ENCODE measurements at regions not wholly inside any gene's neighbourhood (a gene's known extent, or its start where the extent isn't known, plus 50 kb on each side); places are given as distances from the start of the nearest gene placed in this dataset.
A peak's percentile ranks its signal among the peaks of the same experiment; 100 is the strongest.

DNA sequence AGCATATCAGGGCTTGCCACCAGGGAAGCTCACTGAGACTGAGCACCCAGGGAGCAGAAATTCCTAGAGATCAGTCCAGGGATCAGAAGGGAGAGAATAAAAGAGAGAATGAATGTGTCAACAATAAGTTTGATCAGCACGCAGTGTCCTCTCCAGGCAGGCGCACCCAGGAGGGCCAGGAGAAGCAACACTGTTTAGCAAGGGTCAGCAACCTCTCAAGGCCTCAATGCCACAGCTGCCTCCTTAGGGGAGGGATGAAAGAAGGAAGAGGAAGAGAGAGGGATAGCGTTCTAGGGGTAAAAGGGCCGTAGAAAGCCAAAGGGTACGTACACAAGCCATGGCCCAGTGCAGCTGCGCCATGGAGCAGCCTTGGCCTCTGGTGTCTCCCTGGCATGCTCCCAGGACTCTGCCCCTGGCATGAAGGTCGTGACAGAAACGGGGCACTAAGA, 399.8 kb downstream of the SHQ1 start:
- DNase-seq (ENCODE audit: low read depth) = peak; percentile 7
- H3K4me3 ChIP-seq (ENCODE audit: low read depth, low read length) = no peak overlapping the region
- TF ChIP-seq POLR2A (IDR thresholded peaks at IDR 0.05; ENCODE audit: extremely low read depth, insufficient read length) (no peak), MYC (IDR thresholded peaks at IDR 0.05; ENCODE audit: low read depth, low read length) (no peak), CTCF (IDR thresholded peaks at IDR 0.05; ENCODE audit: low read depth, low read length) (no peak)
- TF ChIP-seq, protein P1, sequence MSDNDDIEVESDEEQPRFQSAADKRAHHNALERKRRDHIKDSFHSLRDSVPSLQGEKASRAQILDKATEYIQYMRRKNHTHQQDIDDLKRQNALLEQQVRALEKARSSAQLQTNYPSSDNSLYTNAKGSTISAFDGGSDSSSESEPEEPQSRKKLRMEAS (IDR thresholded peaks at IDR 0.05; ENCODE audit: low read depth, low read length) = no peak

GRCh38 chr3:72447059-72447946, 400.9 kb downstream of the SHQ1 start:
- DNase-seq (ENCODE audit: low read depth) = peak; percentile 88
- peak; percentile 43 for TF ChIP-seq POLR2A (IDR thresholded peaks at IDR 0.05; ENCODE audit: extremely low read depth, insufficient read length)
- peak; percentile 65; the same call in 1 of the 2 replicates for TF ChIP-seq MYC (IDR thresholded peaks at IDR 0.05; ENCODE audit: low read depth, low read length)
- no peak for TF ChIP-seq CTCF (IDR thresholded peaks at IDR 0.05; ENCODE audit: low read depth, low read length)
- TF ChIP-seq, protein P1 (IDR thresholded peaks at IDR 0.05; ENCODE audit: low read depth, low read length) = peak; percentile 72
- peak overlapping the region; percentile 92 for H3K4me3 ChIP-seq (ENCODE audit: low read depth, low read length)

- DNase-seq (ENCODE audit: low read depth) = no peak
These were observed 401.8 kb downstream of the SHQ1 start, which contains the start of gene RYBP for GRCh38 chr3:72446218-72447058. RYBP (minus strand) TSS chr3:72446621.

DNA sequence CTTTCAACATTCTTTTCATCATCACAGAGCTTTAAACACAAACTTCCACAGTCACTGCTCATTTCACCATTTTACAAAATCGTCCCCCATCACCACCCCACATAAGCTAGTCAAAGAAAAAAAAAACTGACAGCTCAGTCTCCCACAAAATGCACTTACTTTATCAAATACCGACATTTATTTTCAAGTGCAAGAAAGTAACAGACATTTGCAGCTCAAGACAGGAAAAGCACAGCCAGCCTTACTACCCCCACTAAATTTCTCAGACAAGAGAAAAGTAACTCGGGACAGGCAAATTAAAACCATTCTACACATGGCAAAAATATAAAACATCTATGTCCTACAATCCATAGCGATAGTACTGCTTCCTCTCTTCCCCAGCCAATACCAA, 402.4 kb downstream of the SHQ1 start:
- peak overlapping the region; percentile 92 for H3K4me3 ChIP-seq (ENCODE audit: low read depth, low read length)
- peak; percentile 19 for DNase-seq (ENCODE audit: low read depth)
- TF ChIP-seq MYC (IDR thresholded peaks at IDR 0.05; ENCODE audit: low read depth, low read length) (no peak), CTCF (IDR thresholded peaks at IDR 0.05; ENCODE audit: low read depth, low read length) (no peak), POLR2A (IDR thresholded peaks at IDR 0.05; ENCODE audit: extremely low read depth, insufficient read length) (no peak)
- TF ChIP-seq, protein P1 (IDR thresholded peaks at IDR 0.05; ENCODE audit: low read depth, low read length) = no peak

More at GRCh38 chr3:72446218-72447058, 401.8 kb downstream of the SHQ1 start, which contains the start of gene RYBP:
- H3K4me3 ChIP-seq (ENCODE audit: low read depth, low read length) = peak within 1 kb of the TSS; percentile 92
- TF ChIP-seq, protein P1 (IDR thresholded peaks at IDR 0.05; ENCODE audit: low read depth, low read length) = no peak
- TF ChIP-seq CTCF (IDR thresholded peaks at IDR 0.05; ENCODE audit: low read depth, low read length) (peak; percentile 6), MYC (IDR thresholded peaks at IDR 0.05; ENCODE audit: low read depth, low read length) (0 out of 2 replicates have a peak, but pooled peaks have one; percentile 20), POLR2A (IDR thresholded peaks at IDR 0.05; ENCODE audit: extremely low read depth, insufficient read length) (peak; percentile 1)

DNA sequence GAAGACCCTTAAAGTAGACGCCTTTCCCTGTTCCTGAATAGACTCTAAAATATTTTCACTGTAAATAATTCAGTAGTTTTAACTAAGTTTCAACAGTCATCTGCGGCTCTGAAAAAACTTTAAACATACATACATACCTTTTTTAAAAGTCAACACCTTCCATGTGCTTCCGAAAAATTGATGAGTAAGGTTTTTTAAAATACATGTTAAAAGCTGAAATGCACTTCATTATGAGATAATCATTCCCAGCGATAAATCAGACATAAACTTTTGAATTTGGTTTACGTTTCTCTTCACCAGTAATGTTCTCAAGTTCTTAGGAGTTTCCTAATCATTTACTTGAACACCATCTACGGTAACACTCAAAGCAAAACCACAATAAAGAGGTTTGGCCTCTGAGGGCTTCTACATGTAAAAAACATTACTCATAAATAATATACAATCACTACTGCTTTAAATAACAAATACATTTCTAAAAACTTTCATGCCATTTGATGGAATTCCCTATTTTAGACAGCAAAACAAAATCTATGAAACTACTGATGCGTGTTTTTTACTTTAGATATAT, 403.5 kb downstream of the SHQ1 start:
- peak overlapping the region; percentile 92 for H3K4me3 ChIP-seq (ENCODE audit: low read depth, low read length)
- TF ChIP-seq, protein P1 (IDR thresholded peaks at IDR 0.05; ENCODE audit: low read depth, low read length) = no peak
- no peak for TF ChIP-seq CTCF (IDR thresholded peaks at IDR 0.05; ENCODE audit: low read depth, low read length)
- no peak for TF ChIP-seq POLR2A (IDR thresholded peaks at IDR 0.05; ENCODE audit: extremely low read depth, insufficient read length)
- no peak for TF ChIP-seq MYC (IDR thresholded peaks at IDR 0.05; ENCODE audit: low read depth, low read length)
- DNase-seq (ENCODE audit: low read depth) = peak; percentile 34
